Vagina (tissue), 2 donors: ENCODE measurements at regions not wholly inside any gene's neighbourhood (a gene's known extent, or its start where the extent isn't known, plus 50 kb on each side); places are given as distances from the start of the nearest gene placed in this dataset.

ENCODE experiments used
- DNase-seq, 2 donors: peaks; one replicate each; pipeline ENCODE4 v3.0.0-alpha.2; 2017; ENCODE audit errors: extremely low spot score in 2 of 2
- H3K27ac ChIP-seq: fragments of 200-600 bp; sonication (generic); one replicate; pipeline ENCODE4 v1.5.1; 2019
- H3K27me3 ChIP-seq: fragments of 200-600 bp; sonication (generic); one replicate; pipeline ENCODE4 v1.5.1; 2019
- H3K36me3 ChIP-seq, 2 donors: fragments of 200-600 bp; sonication (generic); one replicate each; pipeline ENCODE4 v1.5.1; 2017 to 2019
- H3K4me1 ChIP-seq: fragments of 200-600 bp; sonication (generic); one replicate; pipeline ENCODE4 v1.5.1; 2019
- H3K4me3 ChIP-seq, 2 donors: fragments of 200-600 bp; sonication (generic); 1 replicate in 1 of 2; 2 replicates in 1 of 2; pipeline ENCODE4 v1.5.1; 2016 to 2019
- H3K9me3 ChIP-seq: fragments of 200-600 bp; sonication (generic); one replicate; pipeline ENCODE4 v1.5.1; 2019
- POLR2A ChIP-seq, 2 donors: fragments of 450-650 bp; IDR thresholded peaks; one replicate each; pipeline ENCODE4 v1.6.1; 2017; ENCODE audit warnings: antibody characterized with exemption in 2 of 2, mild to moderate bottlenecking in 2 of 2, moderate library complexity in 2 of 2
- POLR2AphosphoS5 ChIP-seq, 2 donors: sonication (generic); formaldehyde crosslinking; IDR thresholded peaks; one replicate each; pipeline ENCODE4 v1.9.0; 2017; ENCODE audit warnings: antibody characterized with exemption in 2 of 2, mild to moderate bottlenecking in 2 of 2, low read depth in 1 of 2; ENCODE audit not compliant: insufficient read depth in 1 of 2
- intact Hi-C: fragments of 100-400 bp; cut with DNase I; formaldehyde crosslinking; loops from one replicate; pipeline ENCODE4 v1.15.1; 2023
- TF ChIP-seq, protein P1 (sequence below), 3 experiments: fragments of 450-650 bp in 2 of 3; fragments of 200-600 bp in 1 of 3; sonication (generic) in 1 of 3; IDR thresholded peaks; one replicate each; pipeline ENCODE4 v1.5.1; 2017 to 2019; ENCODE audit warnings: antibody characterized with exemption in 3 of 3, mild to moderate bottlenecking in 2 of 3, moderate library complexity in 2 of 3

- Histone ChIP-seq H3K36me3 (no peaks in the 10 kb centered on the region), H3K27ac (no peak overlapping the region), H3K9me3 (no peaks in the 10 kb centered on the region), H3K4me1 (no peaks in the 10 kb centered on the region), H3K4me3 (no peak overlapping the region), H3K27me3 (no peaks in the 10 kb centered on the region)
- intact Hi-C loops, result no loop called here
- DNase-seq, result no peak
- TF ChIP-seq POLR2AphosphoS5 (IDR thresholded peaks at IDR 0.05; ENCODE audit: insufficient read depth in 1 of 2, low read depth in 1 of 2), result no peak
- TF ChIP-seq, protein P1, sequence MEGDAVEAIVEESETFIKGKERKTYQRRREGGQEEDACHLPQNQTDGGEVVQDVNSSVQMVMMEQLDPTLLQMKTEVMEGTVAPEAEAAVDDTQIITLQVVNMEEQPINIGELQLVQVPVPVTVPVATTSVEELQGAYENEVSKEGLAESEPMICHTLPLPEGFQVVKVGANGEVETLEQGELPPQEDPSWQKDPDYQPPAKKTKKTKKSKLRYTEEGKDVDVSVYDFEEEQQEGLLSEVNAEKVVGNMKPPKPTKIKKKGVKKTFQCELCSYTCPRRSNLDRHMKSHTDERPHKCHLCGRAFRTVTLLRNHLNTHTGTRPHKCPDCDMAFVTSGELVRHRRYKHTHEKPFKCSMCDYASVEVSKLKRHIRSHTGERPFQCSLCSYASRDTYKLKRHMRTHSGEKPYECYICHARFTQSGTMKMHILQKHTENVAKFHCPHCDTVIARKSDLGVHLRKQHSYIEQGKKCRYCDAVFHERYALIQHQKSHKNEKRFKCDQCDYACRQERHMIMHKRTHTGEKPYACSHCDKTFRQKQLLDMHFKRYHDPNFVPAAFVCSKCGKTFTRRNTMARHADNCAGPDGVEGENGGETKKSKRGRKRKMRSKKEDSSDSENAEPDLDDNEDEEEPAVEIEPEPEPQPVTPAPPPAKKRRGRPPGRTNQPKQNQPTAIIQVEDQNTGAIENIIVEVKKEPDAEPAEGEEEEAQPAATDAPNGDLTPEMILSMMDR (IDR thresholded peaks at IDR 0.05), result no peak
- no peak for TF ChIP-seq POLR2A (IDR thresholded peaks at IDR 0.05)
These were observed 225.1 kb upstream of the FSHR start for GRCh38 chr2:49379406-49379805.

DNA sequence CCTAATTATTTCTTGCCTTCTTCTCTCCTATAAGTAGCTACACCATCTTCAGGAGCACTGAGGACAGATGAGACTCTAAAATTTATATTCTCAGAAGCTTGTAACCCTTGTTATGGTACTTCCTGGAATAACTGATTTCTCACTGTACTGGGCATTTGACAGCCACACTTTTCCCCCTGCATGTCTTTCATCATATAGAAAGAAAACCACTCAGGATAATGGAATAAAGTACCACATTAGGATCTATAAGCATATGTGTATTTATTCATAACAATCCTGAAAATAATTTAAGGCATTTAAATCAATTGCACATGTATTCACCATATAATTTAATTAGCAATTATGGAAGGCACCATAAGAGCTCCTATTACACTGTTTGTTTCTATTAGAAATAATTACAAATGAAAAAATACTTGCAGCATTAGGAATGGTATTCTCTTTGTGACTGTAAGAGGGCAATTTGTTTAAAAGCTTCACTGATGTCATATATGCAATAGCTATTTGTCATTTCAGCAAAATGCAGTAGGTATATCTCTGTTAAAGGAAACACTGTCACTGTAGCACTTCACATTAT is 216.9 kb upstream of the FSHR start:
- no peak overlapping the region for H3K4me3 ChIP-seq
- H3K4me1 ChIP-seq, result no peaks in the 10 kb centered on the region
- TF ChIP-seq, protein P1 (IDR thresholded peaks at IDR 0.05), result no peak
- TF ChIP-seq POLR2A (IDR thresholded peaks at IDR 0.05) (no peak), POLR2AphosphoS5 (IDR thresholded peaks at IDR 0.05; ENCODE audit: insufficient read depth in 1 of 2, low read depth in 1 of 2) (no peak)
- no peaks in the 10 kb centered on the region for H3K9me3 ChIP-seq
- intact Hi-C loops, result no loop called here
- no peak for DNase-seq
- H3K27ac ChIP-seq, result no peak overlapping the region
- no peaks in the 10 kb centered on the region for H3K36me3 ChIP-seq
- no peaks in the 10 kb centered on the region for H3K27me3 ChIP-seq

DNA sequence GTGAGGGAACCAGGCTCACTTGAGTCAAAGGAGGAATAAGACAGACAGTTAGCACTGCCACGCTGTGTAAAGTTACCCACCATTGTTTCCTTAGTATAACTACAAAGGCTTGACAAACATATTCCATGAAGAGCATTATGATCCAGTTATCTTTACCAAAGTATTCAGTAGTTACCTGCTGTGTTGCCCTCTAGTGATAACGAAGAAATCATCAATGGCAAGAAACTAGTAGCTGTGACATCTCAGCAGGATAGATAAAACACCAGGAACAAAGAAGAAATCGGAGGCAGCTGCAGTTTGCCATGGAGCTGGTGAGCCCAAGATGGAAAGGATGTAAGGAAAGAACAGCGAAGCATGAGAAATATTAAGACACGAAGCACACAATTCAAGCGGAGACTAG is 215.3 kb upstream of the FSHR start:
- Histone ChIP-seq H3K4me3 (no peak overlapping the region), H3K4me1 (no peaks in the 10 kb centered on the region), H3K9me3 (no peaks in the 10 kb centered on the region), H3K36me3 (no peaks in the 10 kb centered on the region), H3K27me3 (no peaks in the 10 kb centered on the region), H3K27ac (no peak overlapping the region)
- no peak for TF ChIP-seq POLR2A (IDR thresholded peaks at IDR 0.05)
- TF ChIP-seq POLR2AphosphoS5 (IDR thresholded peaks at IDR 0.05; ENCODE audit: insufficient read depth in 1 of 2, low read depth in 1 of 2), result no peak
- TF ChIP-seq, protein P1 (IDR thresholded peaks at IDR 0.05), result no peak
- intact Hi-C loops, result no loop called here
- DNase-seq, result no peak

- no peak overlapping the region for H3K4me3 ChIP-seq
- TF ChIP-seq, protein P1 (IDR thresholded peaks at IDR 0.05), result no peak
- TF ChIP-seq POLR2AphosphoS5 (IDR thresholded peaks at IDR 0.05; ENCODE audit: insufficient read depth in 1 of 2, low read depth in 1 of 2) (no peak), POLR2A (IDR thresholded peaks at IDR 0.05) (no peak)
- intact Hi-C loops, result no loop called here
These were observed 214.8 kb upstream of the FSHR start for GRCh38 chr2:49369101-49369500.

DNA sequence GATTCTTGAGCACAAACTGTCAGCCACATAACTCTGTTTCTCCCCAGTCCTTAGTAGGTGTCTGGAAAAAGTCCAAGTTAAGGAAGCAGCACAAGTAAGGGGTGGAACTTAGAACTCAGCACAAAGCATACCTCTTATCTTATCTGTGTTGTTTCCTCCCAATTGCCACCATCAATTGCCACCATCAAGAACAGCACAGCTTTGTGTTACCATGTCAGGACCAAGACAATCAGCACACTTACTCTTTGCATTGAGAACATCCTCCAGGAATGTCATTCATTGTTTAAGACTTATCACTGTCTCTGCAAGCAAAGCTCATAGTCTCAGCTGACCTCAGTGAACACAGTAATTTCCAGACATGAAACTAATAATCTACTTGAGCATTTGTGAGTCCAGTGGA is 212.7 kb upstream of the FSHR start:
- Histone ChIP-seq H3K36me3 (no peaks in the 10 kb centered on the region), H3K4me3 (no peak overlapping the region), H3K9me3 (no peaks in the 10 kb centered on the region), H3K27ac (no peak overlapping the region), H3K27me3 (no peaks in the 10 kb centered on the region), H3K4me1 (no peaks in the 10 kb centered on the region)
- DNase-seq, result no peak
- intact Hi-C loops, result no loop called here
- TF ChIP-seq, protein P1 (IDR thresholded peaks at IDR 0.05), result no peak
- TF ChIP-seq POLR2A (IDR thresholded peaks at IDR 0.05) (no peak), POLR2AphosphoS5 (IDR thresholded peaks at IDR 0.05; ENCODE audit: insufficient read depth in 1 of 2, low read depth in 1 of 2) (no peak)

More at GRCh38 chr2:49369101-49369500, 214.8 kb upstream of the FSHR start:
- Histone ChIP-seq H3K36me3 (no peaks in the 10 kb centered on the region), H3K27me3 (no peaks in the 10 kb centered on the region), H3K27ac (no peak overlapping the region), H3K4me1 (no peaks in the 10 kb centered on the region), H3K9me3 (no peaks in the 10 kb centered on the region)
- no peak for DNase-seq
